ENCODE measurements at regions not wholly inside any gene's neighbourhood (a gene's known extent, or its start where the extent isn't known, plus 50 kb on each side); places are given as distances from the start of the nearest gene placed in this dataset.

DNA sequence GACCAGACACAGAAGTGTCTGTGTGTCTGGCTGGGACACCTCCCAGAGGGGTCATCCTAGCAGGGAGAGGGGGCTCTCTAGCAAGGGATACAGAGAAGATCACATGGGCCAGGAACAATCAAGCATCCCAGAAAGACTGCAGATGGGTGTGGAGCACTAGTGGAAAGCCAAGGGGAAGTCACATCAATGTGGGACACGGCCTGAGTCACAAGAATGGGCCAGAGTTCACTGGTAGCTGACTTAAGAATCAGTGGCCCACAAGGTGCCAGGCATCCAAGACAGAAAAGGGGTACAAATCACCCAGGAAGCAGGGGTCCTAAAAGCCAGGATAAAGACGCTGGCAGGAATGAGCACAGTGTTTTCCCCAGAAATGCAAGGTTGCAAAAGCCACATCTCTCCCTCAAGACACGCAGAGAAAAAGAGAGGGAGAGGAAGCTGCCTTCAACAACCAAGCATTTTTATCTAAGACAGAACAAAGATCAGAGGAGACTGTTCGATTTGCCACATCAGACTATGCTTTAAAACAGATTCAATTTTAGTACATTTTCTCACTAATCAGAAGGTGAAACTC is 113.6 kb upstream of the DST start:
- Histone ChIP-seq H3K36me3 (replicated peaks in 1 of 2; ENCODE audit: control extremely low read depth in 1 of 2, control insufficient read depth in 1 of 2, extremely low read depth in 1 of 2, insufficient read depth in 2 of 2, low read length in 1 of 2) (no peaks in the 10 kb centered on the region), H2AFZ (ENCODE audit: insufficient read depth, low read depth, low read length, poor library complexity, severe bottlenecking) (no peak overlapping the region), H4K20me1 (ENCODE audit: control insufficient read depth, insufficient read depth, low read length, poor library complexity, severe bottlenecking) (no peaks in the 10 kb centered on the region), H3K4me2 (replicated peaks; ENCODE audit: low read depth, low read length, poor library complexity, severe bottlenecking) (no peak overlapping the region), H3K27me3 (replicated peaks in 1 of 4; ENCODE audit: control extremely low read depth in 1 of 4, control insufficient read depth in 3 of 4, insufficient read depth in 4 of 4, low read length in 3 of 4) (no peaks in the 10 kb centered on the region), H3K9me3 (ENCODE audit: control extremely low read depth in 1 of 3, control insufficient read depth in 2 of 3, insufficient read depth in 1 of 3, low read length in 2 of 3) (no peaks in the 10 kb centered on the region), H3K4me1 (ENCODE audit: control insufficient read depth in 2 of 2, insufficient read depth in 2 of 2, low read length in 2 of 2) (no peaks in the 10 kb centered on the region), H3K27ac (ENCODE audit: low read length in 2 of 2) (no peak overlapping the region), H3K9ac (ENCODE audit: low read length) (no peak overlapping the region), H3K79me2 (ENCODE audit: control insufficient read depth, insufficient read depth, low read length) (no peaks in the 10 kb centered on the region), H3K4me3 (ENCODE audit: control extremely low read depth in 1 of 5, extremely low read depth in 1 of 5, insufficient read depth in 1 of 5, low read depth in 2 of 5, low read length in 4 of 5) (no peak overlapping the region)
- POLR2A ChIA-PET: no interaction called here
- CTCF ChIA-PET: no interaction called here
- no peaks in the 10 kb centered on the region for H3K27me3 Mint-ChIP-seq
- intact Hi-C loops (cut with micrococcal nuclease): no loop called here
- DNase-seq: no peak
- no peak for ATAC-seq (ENCODE audit: low read depth)
- H3K4me3 Mint-ChIP-seq: no peak overlapping the region
- 56% methylated on average over 1 of the region's 4 CpGs for WGBS (ENCODE audit: insufficient coverage)
- no peaks in the 10 kb centered on the region for H3K4me1 Mint-ChIP-seq
- TF ChIP-seq, protein P1, sequence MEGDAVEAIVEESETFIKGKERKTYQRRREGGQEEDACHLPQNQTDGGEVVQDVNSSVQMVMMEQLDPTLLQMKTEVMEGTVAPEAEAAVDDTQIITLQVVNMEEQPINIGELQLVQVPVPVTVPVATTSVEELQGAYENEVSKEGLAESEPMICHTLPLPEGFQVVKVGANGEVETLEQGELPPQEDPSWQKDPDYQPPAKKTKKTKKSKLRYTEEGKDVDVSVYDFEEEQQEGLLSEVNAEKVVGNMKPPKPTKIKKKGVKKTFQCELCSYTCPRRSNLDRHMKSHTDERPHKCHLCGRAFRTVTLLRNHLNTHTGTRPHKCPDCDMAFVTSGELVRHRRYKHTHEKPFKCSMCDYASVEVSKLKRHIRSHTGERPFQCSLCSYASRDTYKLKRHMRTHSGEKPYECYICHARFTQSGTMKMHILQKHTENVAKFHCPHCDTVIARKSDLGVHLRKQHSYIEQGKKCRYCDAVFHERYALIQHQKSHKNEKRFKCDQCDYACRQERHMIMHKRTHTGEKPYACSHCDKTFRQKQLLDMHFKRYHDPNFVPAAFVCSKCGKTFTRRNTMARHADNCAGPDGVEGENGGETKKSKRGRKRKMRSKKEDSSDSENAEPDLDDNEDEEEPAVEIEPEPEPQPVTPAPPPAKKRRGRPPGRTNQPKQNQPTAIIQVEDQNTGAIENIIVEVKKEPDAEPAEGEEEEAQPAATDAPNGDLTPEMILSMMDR (IDR thresholded peaks at IDR 0.05): no peak
- TF ChIP-seq EZH2 (IDR thresholded peaks at IDR 0.05; ENCODE audit: borderline replicate concordance, insufficient read depth, low read depth, low read length, poor library complexity, severe bottlenecking): no peak
- H3K27ac Mint-ChIP-seq: no peak overlapping the region
- no peaks in the 10 kb centered on the region for H3K9me3 Mint-ChIP-seq (ENCODE audit: insufficient read depth)

DNA sequence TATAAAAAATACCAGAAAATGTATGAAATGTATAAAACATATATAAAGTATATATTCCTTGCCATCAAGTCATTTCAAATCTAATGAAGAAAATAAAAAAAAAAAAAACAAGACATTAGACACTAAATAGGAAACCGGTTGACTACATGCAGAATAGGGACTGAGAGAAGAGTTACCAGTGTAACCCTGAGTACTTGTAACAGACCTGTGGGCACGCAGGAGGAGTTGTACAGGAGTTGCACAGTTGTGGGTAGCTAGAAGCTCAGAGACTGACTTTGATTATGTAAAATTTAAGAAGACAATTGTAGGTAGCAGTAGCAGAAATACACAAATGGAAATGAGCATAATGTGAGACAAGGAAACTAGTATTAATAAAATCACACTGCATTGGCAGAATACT is 112.4 kb upstream of the DST start:
- Mint-ChIP-seq H3K27me3 (no peaks in the 10 kb centered on the region), H3K9me3 (ENCODE audit: insufficient read depth) (no peaks in the 10 kb centered on the region), H3K27ac (no peak overlapping the region), H3K4me1 (no peaks in the 10 kb centered on the region), H3K4me3 (no peak overlapping the region)
- Histone ChIP-seq H3K4me2 (replicated peaks; ENCODE audit: low read depth, low read length, poor library complexity, severe bottlenecking) (no peak overlapping the region), H2AFZ (ENCODE audit: insufficient read depth, low read depth, low read length, poor library complexity, severe bottlenecking) (no peak overlapping the region), H3K4me3 (ENCODE audit: control extremely low read depth in 1 of 5, extremely low read depth in 1 of 5, insufficient read depth in 1 of 5, low read depth in 2 of 5, low read length in 4 of 5) (no peak overlapping the region), H3K27me3 (replicated peaks in 1 of 4; ENCODE audit: control extremely low read depth in 1 of 4, control insufficient read depth in 3 of 4, insufficient read depth in 4 of 4, low read length in 3 of 4) (no peaks in the 10 kb centered on the region), H3K79me2 (ENCODE audit: control insufficient read depth, insufficient read depth, low read length) (no peaks in the 10 kb centered on the region), H3K9me3 (ENCODE audit: control extremely low read depth in 1 of 3, control insufficient read depth in 2 of 3, insufficient read depth in 1 of 3, low read length in 2 of 3) (no peaks in the 10 kb centered on the region), H3K4me1 (ENCODE audit: control insufficient read depth in 2 of 2, insufficient read depth in 2 of 2, low read length in 2 of 2) (no peaks in the 10 kb centered on the region), H3K27ac (ENCODE audit: low read length in 2 of 2) (no peak overlapping the region), H3K9ac (ENCODE audit: low read length) (no peak overlapping the region), H3K36me3 (replicated peaks in 1 of 2; ENCODE audit: control extremely low read depth in 1 of 2, control insufficient read depth in 1 of 2, extremely low read depth in 1 of 2, insufficient read depth in 2 of 2, low read length in 1 of 2) (no peaks in the 10 kb centered on the region), H4K20me1 (ENCODE audit: control insufficient read depth, insufficient read depth, low read length, poor library complexity, severe bottlenecking) (no peaks in the 10 kb centered on the region)
- TF ChIP-seq EZH2 (IDR thresholded peaks at IDR 0.05; ENCODE audit: borderline replicate concordance, insufficient read depth, low read depth, low read length, poor library complexity, severe bottlenecking): no peak
- TF ChIP-seq, protein P1 (IDR thresholded peaks at IDR 0.05): no peak
- DNase-seq (no peak), ATAC-seq (ENCODE audit: low read depth) (no peak)
- intact Hi-C loops (cut with micrococcal nuclease): no loop called here
- ChIA-PET POLR2A (no interaction called here), CTCF (no interaction called here)
- 83% methylated on average over 1 of the region's 2 CpGs for whole genome bisulfite sequencing (ENCODE audit: insufficient coverage)

All from B cell (primary cell).